Breast epithelium (tissue), 3 donors: ENCODE measurements at regions not wholly inside any gene's neighbourhood (a gene's known extent, or its start where the extent isn't known, plus 50 kb on each side); places are given as distances from the start of the nearest gene placed in this dataset.

ENCODE experiments used
- CTCF ChIP-seq, 3 donors: fragments of 450-650 bp; IDR thresholded peaks; one replicate each; pipeline ENCODE4 v1.5.1; 2016 to 2017; ENCODE audit warnings: antibody characterized with exemption in 3 of 3, mild to moderate bottlenecking in 3 of 3, moderate library complexity in 3 of 3
- POLR2A ChIP-seq: fragments of 450-650 bp; IDR thresholded peaks from one replicate; pipeline ENCODE4 v1.6.1; 2016; ENCODE audit warnings: antibody characterized with exemption, mild to moderate bottlenecking, moderate library complexity
- POLR2AphosphoS5 ChIP-seq, 3 donors: sonication (generic); formaldehyde crosslinking; IDR thresholded peaks; one replicate each; pipeline ENCODE4 v1.6.1; 2017; ENCODE audit warnings: antibody characterized with exemption in 3 of 3

- TF ChIP-seq POLR2AphosphoS5 (IDR thresholded peaks at IDR 0.05) (no peak), CTCF (IDR thresholded peaks at IDR 0.05) (no peak), POLR2A (no peak)
Observed at GRCh38 chrX:20451929-20452328, 185.2 kb upstream of the RPS6KA3 start.
